SK-N-SH (cell line): ENCODE measurements at regions not wholly inside any gene's neighbourhood (a gene's known extent, or its start where the extent isn't known, plus 50 kb on each side); places are given as distances from the start of the nearest gene placed in this dataset.
"Not testable (repeated sequence)": the region's sequence is repeated elsewhere in the genome, so short reads cannot be mapped to it uniquely, and the experiment has no call there.

ENCODE experiments used
- CTCF ChIA-PET: fragments of 300-600, 350-600 bp; formaldehyde crosslinking; extraction: SDS; loops from one replicate; lab custom pipeline; 2021; lab: Yijun Ruan, JAX
- POLR2A ChIA-PET: fragments of 350-600 bp; sonication (Branson Sonifier 250); formaldehyde crosslinking; extraction: SDS; loops from one replicate; lab custom pipeline; 2020; ENCODE audit warnings: antibody characterized with exemption, inconsistent platforms; lab: Yijun Ruan, JAX
- DNase-seq: peaks from one replicate; pipeline ENCODE4 v3.0.0; 2012
- H2AFZ ChIP-seq: fragments of 200-600 bp; sonication (generic); 2 replicates; pipeline ENCODE4 v1.8.1; 2016; ENCODE audit warnings: antibody characterized with exemption, mild to moderate bottlenecking, low read depth
- H3F3A ChIP-seq: fragments of 200-600 bp; sonication (generic); replicated peaks from 2 replicates; pipeline ENCODE3; 2016; ENCODE audit warnings: antibody characterized with exemption, mild to moderate bottlenecking; ENCODE audit not compliant: insufficient read depth
- H3K27ac ChIP-seq, 2 experiments: fragments of 200-500 bp in 1 of 2; fragments of 200-600 bp in 1 of 2; sonication (Bioruptor generic) in 1 of 2; sonication (generic), shearing (Covaris generic) in 1 of 2; 2 replicates each; pipeline versions ENCODE4 v1.5.1 to v1.6.1; 2014 to 2016; ENCODE audit warnings: low read depth in 2 of 2, inconsistent platforms in 1 of 2, low read length in 1 of 2, mild to moderate bottlenecking in 1 of 2, mixed read lengths in 1 of 2
- H3K27me3 ChIP-seq: fragments of 200-600 bp; sonication (generic), shearing (Covaris generic); 2 replicates; pipeline ENCODE4 v1.6.1; 2016; ENCODE audit warnings: mixed run types; ENCODE audit not compliant: insufficient read depth
- H3K36me3 ChIP-seq, 2 experiments: fragments of 200-500 bp in 1 of 2; fragments of 200-600 bp in 1 of 2; sonication (Bioruptor generic) in 1 of 2; sonication (generic) in 1 of 2; replicated peaks in 1 of 2; 2 replicates each; pipeline versions ENCODE3 to v1.5.1; 2014 to 2016; ENCODE audit warnings: low read length in 1 of 2, mild to moderate bottlenecking in 1 of 2; ENCODE audit not compliant: insufficient read depth in 2 of 2, control insufficient read depth in 1 of 2
- H3K4me1 ChIP-seq, 2 experiments: fragments of 200-500 bp in 1 of 2; fragments of 200-600 bp in 1 of 2; sonication (Bioruptor generic) in 1 of 2; sonication (generic), shearing (Covaris generic) in 1 of 2; 2 replicates each; pipeline versions ENCODE4 v1.5.1 to v1.6.1; 2014 to 2016; ENCODE audit warnings: low read depth in 1 of 2, low read length in 1 of 2, mixed run types in 1 of 2; ENCODE audit not compliant: insufficient read depth in 2 of 2, control insufficient read depth in 1 of 2
- H3K4me2 ChIP-seq: fragments of 200-600 bp; sonication (generic), shearing (Covaris generic); 2 replicates; pipeline ENCODE4 v1.6.1; 2017; ENCODE audit warnings: mixed run types
- H3K4me3 ChIP-seq, 2 experiments: fragments of 200-500 bp in 1 of 2; fragments of 200-600 bp in 1 of 2; sonication (Bioruptor generic) in 1 of 2; sonication (generic), shearing (Covaris generic) in 1 of 2; 2 replicates each; pipeline versions ENCODE4 v1.5.1 to v1.8.1; 2014 to 2016; ENCODE audit warnings: low read depth in 2 of 2, inconsistent platforms in 1 of 2, low read length in 1 of 2, mild to moderate bottlenecking in 1 of 2, mixed read lengths in 1 of 2, moderate library complexity in 1 of 2
- H3K79me2 ChIP-seq: fragments of 200-600 bp; sonication (generic); 2 replicates; pipeline ENCODE4 v1.8.1; 2017; ENCODE audit warnings: mild to moderate bottlenecking; ENCODE audit not compliant: insufficient read depth
- H3K9ac ChIP-seq: fragments of 200-600 bp; sonication (generic); 2 replicates; pipeline ENCODE4 v1.6.1; 2017; ENCODE audit warnings: mixed run types
- H3K9me2 ChIP-seq: fragments of 200-600 bp; sonication (generic); 2 replicates; pipeline ENCODE4 v1.6.1; 2017; ENCODE audit warnings: mixed run types
- H3K9me3 ChIP-seq: fragments of 200-600 bp; sonication (generic); 2 replicates; pipeline ENCODE4 v1.6.1; 2017; ENCODE audit warnings: mixed run types, mild to moderate bottlenecking, moderate library complexity
- H4K20me1 ChIP-seq: fragments of 200-600 bp; sonication (generic); 2 replicates; pipeline ENCODE4 v1.6.1; 2017; ENCODE audit warnings: mild to moderate bottlenecking, mixed run types; ENCODE audit not compliant: insufficient read depth
- ELF1 ChIP-seq: IDR thresholded peaks from 2 replicates; pipeline ENCODE4 v1.4.0; 2012
- EZH2phosphoT487 ChIP-seq: fragments of 200-600 bp; sonication (generic); IDR thresholded peaks from 2 replicates; pipeline ENCODE4 v1.6.1; 2017; ENCODE audit warnings: low read depth, mixed run types, mild to moderate bottlenecking, antibody characterized with exemption, moderate library complexity, borderline replicate concordance
- FOXJ3 ChIP-seq: sonication (generic); formaldehyde crosslinking; IDR thresholded peaks from 2 replicates; pipeline ENCODE4 v1.5.1; 2020; ENCODE audit warnings: mild to moderate bottlenecking, missing genetic modification reagents
- MAX ChIP-seq: IDR thresholded peaks from 2 replicates; pipeline ENCODE4 v1.4.0; 2012; ENCODE audit warnings: low read depth
- RAD21 ChIP-seq: IDR thresholded peaks from 2 replicates; pipeline ENCODE4 v1.6.1; 2012; ENCODE audit warnings: mild to moderate bottlenecking, low read length
- TEAD4 ChIP-seq: IDR thresholded peaks from 2 replicates; pipeline ENCODE4 v1.4.0; 2012; ENCODE audit warnings: mild to moderate bottlenecking, borderline replicate concordance; ENCODE audit not compliant: insufficient read depth
- ZBTB33 ChIP-seq: IDR thresholded peaks from 2 replicates; pipeline ENCODE4 v1.4.0; 2012; ENCODE audit warnings: low read depth, borderline replicate concordance
- WGBS: methylation state at CpG from one replicate; pipeline ENCODE4 v1.1.6; 2017; ENCODE audit warnings: low lambda C conversion rate; 5-methylcytosine and 5-hydroxymethylcytosine counted together

GRCh38 chr6:71676298-71676697, 210.1 kb upstream of the RIMS1 start:
- Histone ChIP-seq H3K9me3 (no peaks in the 10 kb centered on the region), H3F3A (no peaks in the 10 kb centered on the region), H3K4me1 (no peaks in the 10 kb centered on the region), H3K4me3 (no peak overlapping the region), H3K27ac (no peak overlapping the region), H3K36me3 (no peaks in the 10 kb centered on the region), H3K27me3 (no peaks in the 10 kb centered on the region), H3K9ac (no peak overlapping the region), H3K79me2 (no peaks in the 10 kb centered on the region), H3K9me2 (no peaks in the 10 kb centered on the region), H4K20me1 (no peaks in the 10 kb centered on the region), H2AFZ (no peak overlapping the region), H3K4me2 (no peak overlapping the region)
- POLR2A ChIA-PET = no interaction called here
- no peak for DNase-seq
- CTCF ChIA-PET = no interaction called here
- TF ChIP-seq ELF1 (no peak), MAX (no peak), FOXJ3 (CRISPR knock-in tag) (no peak), ZBTB33 (no peak)

GRCh38 chr6:71678091-71678490, 208.3 kb upstream of the RIMS1 start:
- no peaks in the 10 kb centered on the region for H3K9me2 ChIP-seq
- H3K27ac ChIP-seq = no peak overlapping the region
- no peaks in the 10 kb centered on the region for H3K79me2 ChIP-seq
- no peaks in the 10 kb centered on the region for H3K4me1 ChIP-seq
- no peak for DNase-seq
- WGBS = 14% methylated on average over 3 of the region's 3 CpGs
- no peak overlapping the region for H2AFZ ChIP-seq
- no peak overlapping the region for H3K4me2 ChIP-seq
- no peak overlapping the region for H3K4me3 ChIP-seq
- ChIA-PET POLR2A (no interaction called here), CTCF (no interaction called here)
- TF ChIP-seq ELF1 = no peak
- TF ChIP-seq RAD21 = no peak
- no peaks in the 10 kb centered on the region for H4K20me1 ChIP-seq
- no peaks in the 10 kb centered on the region for H3K27me3 ChIP-seq
- no peaks in the 10 kb centered on the region for H3K9me3 ChIP-seq
- no peak overlapping the region for H3K9ac ChIP-seq
- H3F3A ChIP-seq = no peaks in the 10 kb centered on the region
- H3K36me3 ChIP-seq = no peaks in the 10 kb centered on the region

- no peak overlapping the region for H3K4me3 ChIP-seq
- H3K27ac ChIP-seq = no peak overlapping the region
- no peaks in the 10 kb centered on the region for H3K9me2 ChIP-seq
- no peak for DNase-seq
- no peaks in the 10 kb centered on the region for H3K4me1 ChIP-seq
- WGBS = 13% methylated on average over 2 of the region's 2 CpGs
- no peak overlapping the region for H2AFZ ChIP-seq
- H3K36me3 ChIP-seq = no peaks in the 10 kb centered on the region
- H3K27me3 ChIP-seq = no peaks in the 10 kb centered on the region
- no peaks in the 10 kb centered on the region for H3K9me3 ChIP-seq
- H3K9ac ChIP-seq = no peak overlapping the region
- CTCF ChIA-PET = no interaction called here
- POLR2A ChIA-PET = no interaction called here
- H3F3A ChIP-seq = no peaks in the 10 kb centered on the region
- H3K79me2 ChIP-seq = no peaks in the 10 kb centered on the region
- no peaks in the 10 kb centered on the region for H4K20me1 ChIP-seq
- TF ChIP-seq EZH2phosphoT487 (no peak), TEAD4 (no peak), RAD21 (no peak)
- H3K4me2 ChIP-seq = no peak overlapping the region
These were observed 205.0 kb upstream of the RIMS1 start for GRCh38 chr6:71681234-71681867.

GRCh38 chr6:71686021-71686677, 200.2 kb upstream of the RIMS1 start:
- CTCF ChIA-PET = interaction anchor here (1.2 kb wide), 1 partner anchor 18 kb away, joined by 3 read pairs; no protein-coding TSS in a partner anchor
- H3K27me3 ChIP-seq, H3K9me2 ChIP-seq: not testable (repeated sequence)

More at GRCh38 chr6:71686021-71686677, 200.2 kb upstream of the RIMS1 start:
- H3K36me3 ChIP-seq, H3K4me2 ChIP-seq, H3K4me3 ChIP-seq, H3K9ac ChIP-seq, H3K4me1 ChIP-seq, H3K79me2 ChIP-seq, H3F3A ChIP-seq, H3K9me3 ChIP-seq, H2AFZ ChIP-seq, POLR2A ChIA-PET, DNase-seq, H3K27ac ChIP-seq, H4K20me1 ChIP-seq: not testable (repeated sequence)
- WGBS = 38% methylated on average over 13 of the region's 23 CpGs
